ENCODE measurements at regions not wholly inside any gene's neighbourhood (a gene's known extent, or its start where the extent isn't known, plus 50 kb on each side); places are given as distances from the start of the nearest gene placed in this dataset.
A peak's percentile ranks its signal among the peaks of the same experiment; 100 is the strongest.

DNA sequence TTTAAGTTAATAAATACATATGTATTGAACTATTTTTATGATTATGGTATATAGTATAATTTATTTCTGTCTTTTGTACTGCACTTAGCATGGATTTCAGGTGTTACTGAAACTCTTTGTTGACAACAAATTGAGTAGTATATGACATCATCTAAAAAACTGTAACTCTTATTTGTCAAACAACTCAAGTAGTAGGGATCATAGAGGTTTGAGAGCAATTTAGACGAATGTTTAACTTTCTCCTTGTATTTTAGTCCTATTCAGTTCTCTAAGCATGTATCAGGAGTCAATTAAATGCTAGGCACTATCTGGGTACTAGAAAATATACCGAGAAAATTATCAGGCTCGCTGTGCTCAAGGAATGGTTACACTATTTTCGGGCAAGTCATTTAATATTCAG, 595.2 kb downstream of the METTL15 start:
- no peak for DNase-seq

DNA sequence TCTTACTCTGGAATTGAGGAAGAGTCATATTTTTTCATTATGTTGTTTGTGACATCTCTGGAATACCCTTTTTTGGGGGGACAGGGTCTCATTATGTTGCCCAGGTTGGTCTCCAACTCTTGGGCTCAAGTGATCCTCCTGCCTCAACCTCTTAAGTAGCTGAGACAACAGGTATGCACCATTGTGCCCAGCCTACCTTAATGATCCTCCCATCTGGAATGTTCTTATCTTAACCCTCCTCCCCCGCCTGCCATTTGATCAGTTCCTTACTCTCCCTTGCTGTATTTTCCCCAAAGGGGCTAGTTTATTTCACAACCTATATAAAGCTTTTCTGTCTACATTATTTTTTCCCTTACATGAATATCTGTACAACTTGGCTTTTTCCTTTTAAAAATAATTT, 594.7 kb downstream of the METTL15 start:
- DNase-seq: no peak

DNA sequence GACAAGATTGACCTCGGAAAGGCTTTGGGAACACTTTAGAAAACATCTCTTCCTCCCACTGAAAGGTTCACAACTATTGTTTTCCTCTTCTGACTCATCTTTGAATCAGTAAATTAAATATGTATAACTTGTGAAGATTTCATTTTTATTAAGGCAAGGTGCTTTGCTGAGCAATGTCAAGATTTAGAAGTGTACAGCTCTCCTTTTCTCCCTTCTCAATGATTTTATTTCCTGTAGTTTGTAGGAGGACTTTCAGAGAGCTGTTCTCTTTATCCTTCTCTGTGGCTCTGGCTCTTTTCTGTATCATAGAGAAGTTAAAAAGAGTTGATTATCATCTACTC, 594.2 kb downstream of the METTL15 start:
- DNase-seq: no peak

DNA sequence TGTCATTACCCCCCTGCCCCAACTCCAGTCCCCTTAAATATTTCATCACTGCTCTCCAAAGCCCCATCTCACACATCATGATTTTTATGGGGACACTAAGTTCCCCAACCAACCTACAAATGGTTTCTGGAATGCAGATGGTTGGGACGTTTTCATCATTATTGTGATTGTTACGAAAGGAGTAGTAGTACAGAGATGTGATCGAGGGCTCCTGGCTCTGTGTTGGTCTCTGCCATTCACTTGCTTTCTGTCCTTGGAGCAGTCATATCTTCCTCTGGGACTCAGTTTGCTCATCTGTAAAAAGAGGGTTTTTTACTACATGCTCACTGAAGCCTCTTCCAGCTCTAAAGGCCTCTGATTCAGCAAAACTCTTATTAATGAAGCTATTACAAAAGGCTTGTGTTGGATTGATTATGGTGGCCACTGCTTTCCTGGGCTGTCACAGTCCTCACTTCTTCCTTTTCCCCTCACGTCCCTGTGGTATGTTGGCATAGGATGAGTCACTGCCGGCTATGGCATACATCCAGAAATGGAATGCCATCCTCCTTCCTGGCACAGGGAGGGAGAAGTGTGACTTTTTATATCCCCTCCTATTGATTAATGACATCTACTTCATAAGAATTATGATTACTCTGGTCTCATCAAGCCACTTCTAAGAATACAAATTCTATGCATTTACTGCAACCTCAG, 593.7 kb downstream of the METTL15 start:
- DNase-seq: no peak

DNA sequence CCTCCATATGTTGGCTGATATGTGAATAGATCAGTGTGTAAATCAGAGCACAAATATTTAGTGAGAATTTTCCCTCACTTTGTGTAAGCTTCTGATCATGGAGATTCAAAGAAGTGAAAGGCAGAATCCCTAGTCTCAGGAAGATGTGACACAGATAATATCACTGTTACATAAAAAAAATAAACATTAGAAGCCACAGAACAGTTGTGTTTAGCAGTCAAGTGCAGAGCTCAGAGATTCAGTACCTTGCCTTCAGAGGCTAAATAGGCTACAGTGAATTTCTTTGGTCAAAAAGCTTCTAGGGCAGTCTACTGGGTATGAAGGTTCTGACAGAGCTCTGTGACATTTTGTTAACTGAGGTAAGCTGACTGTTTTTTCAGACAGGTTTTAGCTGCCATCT, 591.5 kb downstream of the METTL15 start:
- DNase-seq: no peak

DNA sequence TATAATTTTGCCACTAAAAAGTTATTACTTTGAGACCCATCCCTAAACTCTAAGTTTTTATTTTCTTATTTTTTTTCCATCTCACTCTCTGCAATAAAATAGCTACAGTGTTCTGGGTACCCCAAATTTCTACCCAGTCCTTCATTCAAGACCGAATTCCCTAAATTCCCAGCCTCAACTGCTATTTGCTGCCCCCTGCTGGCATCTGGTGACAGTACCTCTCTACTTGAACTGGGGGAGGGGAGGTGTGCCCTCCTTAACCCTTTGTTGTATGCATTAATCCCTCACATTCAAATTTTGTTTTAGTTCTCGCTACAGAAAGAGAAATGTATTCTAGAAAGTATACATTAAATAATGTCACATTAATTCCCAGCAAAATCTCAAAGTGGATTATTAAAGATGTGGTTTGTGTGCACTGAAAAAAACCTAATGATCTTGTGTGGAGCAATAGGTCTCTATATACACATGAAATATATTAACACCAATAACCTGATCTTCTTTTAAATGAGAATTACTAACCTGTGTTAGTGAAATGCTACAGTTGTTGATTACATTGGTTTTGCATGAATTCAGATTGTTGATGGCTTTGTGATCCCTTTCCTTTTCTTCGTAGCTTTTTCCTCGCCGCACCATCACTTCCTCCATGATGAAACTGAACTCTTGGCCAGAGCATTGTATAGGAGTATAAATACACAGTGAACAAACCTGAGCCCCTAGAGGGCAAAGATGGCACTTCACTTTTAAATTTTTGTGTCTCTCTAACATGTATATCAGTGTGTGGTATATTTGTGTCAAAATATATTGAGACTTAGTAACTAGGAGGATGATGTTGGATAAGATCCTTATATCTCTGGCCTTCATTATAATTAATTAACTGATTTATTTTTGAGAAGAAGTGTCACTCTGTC, 590.0 kb downstream of the METTL15 start:
- DNase-seq: peak; percentile 30 to 36

DNA sequence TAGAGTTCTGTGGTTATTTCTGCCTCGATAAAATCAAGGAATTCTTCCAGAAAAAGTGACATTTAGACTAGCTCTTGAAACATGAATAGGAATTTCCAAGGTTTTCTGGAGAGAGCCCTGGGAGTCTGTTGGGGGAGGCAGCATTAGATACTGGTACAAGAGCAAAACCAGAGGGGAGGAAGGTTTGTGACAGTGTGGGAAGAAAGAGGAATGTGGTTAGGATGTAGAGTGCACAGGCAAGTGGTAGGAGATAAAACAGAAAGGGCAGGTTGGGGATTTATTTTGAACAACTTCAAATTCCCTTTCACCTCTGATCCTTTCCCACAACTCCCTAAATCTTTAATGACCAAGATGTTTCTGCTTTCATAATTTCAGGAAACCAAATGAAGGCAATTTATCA, 588.4 kb downstream of the METTL15 start:
- no peak for DNase-seq

DNA sequence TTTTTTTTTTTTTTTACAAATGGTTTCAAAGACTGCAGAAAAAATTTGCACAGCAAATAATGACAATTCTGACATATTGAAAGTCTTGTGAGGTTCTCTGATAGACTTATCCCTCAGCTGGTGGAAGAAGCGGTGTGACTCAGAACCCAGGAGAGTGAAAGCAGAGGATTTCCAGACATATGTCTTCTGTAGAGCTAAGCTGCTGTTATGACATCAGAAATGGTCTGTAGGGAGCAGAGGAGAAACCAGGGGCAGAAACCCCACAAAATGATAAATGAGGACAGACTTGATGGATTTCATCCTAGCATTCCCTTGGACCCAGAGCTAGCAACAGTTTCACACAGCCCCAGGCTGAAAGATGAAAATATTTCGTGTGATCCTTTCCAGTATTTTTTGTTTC, 582.6 kb downstream of the METTL15 start:
- DNase-seq: no peak

DNA sequence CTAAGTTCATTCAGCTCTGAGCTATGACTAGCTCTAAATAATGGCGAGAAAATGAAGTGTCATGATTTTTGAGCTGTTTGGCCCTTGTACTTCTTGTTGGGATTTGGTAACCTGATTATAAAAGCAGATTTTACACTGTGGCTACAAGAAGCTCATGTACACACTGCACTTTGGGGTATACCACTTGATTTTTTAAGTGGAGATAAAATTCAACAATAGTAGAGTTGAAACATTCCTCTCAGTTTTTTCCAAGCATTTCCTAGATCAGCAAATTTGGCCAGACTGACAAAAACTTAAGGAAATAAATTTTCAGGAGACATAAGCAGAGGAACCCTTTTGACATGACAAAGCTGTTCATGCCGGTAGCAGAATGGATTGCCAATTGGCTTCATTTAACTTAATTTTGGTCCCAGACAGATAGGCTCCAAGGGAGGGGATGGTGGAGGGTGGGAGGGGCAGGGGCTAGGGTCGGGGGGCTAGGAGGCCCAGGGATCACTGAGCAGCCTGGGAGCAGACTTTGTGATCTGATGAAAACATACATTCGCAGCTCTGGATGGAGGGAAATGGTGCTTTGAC, 575.9 kb downstream of the METTL15 start:
- DNase-seq: no peak

DNA sequence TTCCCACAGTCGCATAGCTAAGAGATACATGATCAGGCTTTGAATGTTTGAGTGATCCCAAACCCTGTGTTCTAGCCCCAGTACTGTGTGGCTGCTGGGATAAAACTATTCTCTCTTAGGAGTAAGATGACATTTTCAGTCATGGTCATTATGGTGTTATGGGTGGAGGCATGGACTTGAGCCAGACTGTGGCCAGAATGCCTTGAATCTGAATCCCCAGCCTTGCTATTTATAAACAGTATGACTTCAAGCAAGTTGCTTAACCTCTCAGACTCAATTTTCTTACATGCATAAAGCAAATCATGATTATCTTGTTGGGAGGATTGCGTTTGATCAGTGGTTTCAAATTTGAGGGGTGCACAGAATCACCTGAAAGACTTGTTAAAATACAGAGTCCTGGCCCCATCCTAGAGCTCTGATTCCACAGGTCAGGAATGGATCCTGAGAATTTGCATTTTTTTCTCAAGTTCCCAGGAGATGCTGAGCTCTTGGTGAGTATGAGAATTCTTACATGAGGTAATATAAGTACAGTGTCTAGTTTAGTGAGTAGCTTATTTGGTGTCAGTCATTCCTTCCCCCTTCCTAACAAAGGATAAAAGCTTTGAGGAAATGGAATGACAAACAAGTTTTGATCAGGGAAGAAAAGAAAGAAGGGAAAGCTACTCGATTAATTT, 571.7 kb downstream of the METTL15 start:
- no peak for DNase-seq

DNA sequence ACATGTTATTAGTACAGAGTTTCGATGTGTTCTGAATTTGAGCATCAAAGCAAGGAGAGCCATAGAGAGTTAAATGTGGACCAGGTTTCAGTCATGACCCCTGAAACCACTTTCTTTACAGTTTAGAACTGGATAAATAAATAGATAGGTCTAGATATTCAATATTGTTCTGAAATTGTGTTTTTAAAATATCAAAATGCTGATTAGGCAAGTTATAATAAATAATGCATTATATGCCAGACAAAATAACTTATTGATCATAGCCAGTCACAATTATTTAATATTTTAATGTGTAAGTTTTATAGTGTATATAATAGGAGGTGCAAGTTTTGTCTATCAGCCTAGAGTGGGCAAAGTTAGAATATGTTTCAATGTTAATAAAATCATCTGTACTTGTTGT, 569.5 kb downstream of the METTL15 start:
- DNase-seq: no peak

DNA sequence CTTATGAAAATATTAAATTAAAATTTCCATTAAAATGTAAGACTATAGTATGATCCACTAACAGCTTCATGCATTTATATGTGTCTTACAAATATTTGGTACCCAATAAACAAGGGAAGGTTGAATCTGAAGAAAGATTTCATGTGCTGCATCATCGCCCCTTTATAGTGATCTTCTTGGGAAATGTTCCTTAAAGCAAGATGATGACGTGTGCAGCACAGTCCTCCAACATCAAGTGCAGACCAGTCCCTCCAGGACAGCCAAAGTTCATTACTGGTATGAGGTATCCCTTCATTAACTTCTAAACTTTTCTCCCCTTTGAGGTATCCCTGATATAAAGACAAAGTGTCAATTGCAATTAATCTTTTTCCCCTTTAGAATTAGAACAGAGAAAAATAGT, 567.0 kb downstream of the METTL15 start:
- no peak for DNase-seq

DNA sequence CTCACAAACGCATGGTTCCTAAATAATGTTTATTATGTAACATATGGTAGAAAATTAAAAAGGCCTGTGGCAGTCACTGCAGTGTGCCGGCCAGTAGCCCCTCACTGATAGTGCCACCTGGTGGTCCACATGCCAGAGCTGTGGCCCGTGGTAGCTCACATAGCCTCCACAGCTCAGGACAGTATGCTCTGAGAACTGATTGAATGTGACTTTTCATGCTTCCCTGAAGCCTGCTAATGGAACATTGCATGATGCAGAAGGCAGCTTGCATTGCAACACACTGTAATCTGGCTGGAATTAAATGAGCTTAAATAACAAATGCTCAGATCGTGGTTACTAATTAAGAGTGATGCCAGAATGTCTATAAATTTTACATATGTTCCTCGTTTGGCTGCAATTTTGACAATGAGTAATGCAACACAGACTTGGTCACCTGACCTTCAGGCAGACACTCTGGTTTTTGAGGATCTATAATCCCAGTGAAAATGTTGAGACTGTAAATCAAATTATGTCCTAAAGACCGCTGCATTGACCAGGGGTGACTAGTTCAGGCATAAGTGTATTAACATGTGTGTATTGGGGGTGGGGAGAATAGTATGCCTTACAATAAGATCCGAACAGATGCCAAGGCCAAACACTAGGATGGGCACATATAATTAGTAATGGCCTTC, 566.4 kb downstream of the METTL15 start:
- DNase-seq: peak in 1 of 2 experiments; percentile 1

DNA sequence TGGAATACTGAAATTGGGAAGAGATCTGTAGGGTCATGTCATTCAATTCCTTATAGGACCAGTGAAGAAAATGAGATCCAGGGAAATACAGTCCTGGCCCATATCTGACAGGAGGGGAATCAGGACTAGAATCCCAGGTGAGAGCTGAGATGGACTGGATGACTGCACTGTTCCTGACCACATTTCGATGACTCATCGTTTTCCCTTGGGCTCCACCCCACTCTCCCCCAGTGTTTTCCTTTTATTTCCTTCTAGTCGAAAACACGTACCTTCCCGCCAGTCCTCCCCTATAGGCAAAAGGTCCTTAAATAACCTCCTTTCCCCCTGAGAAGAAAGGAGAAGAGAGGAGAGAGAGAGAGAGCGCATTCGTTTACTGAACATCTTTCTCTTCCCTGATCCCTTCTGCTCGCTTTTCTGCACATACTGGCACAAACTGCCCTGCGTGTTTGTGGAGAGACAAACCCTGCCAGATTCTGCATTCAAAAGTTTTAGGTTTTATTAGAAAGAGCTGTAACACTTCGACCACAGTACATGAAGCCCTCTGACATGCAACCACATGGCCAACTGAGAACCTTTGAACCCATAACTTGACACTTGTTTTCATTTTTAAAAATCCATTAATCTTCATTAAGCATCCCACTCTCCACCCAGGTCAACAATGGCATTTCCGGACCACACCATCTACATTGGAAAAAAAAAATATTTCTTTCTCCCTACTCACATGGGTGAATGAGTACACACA, 565.7 kb downstream of the METTL15 start:
- no peak for DNase-seq

DNA sequence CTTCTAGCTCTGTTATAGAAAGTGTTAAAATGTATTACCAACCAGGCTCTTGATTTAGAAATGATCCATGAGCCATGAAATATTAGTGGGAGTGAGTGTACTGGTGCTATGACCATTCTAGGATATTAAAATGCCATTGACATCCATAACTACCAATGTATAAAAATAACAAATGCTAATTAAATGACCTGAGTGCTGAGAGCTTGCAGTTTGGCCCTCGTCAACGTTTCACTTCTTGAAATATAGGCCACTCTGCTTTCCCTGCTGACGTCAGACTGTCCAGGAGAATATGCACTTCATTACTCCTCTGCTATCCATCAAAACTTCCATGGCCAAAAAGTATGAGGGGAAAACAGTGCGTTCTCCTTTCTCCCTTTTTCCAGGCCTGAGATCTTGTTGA, 563.1 kb downstream of the METTL15 start:
- DNase-seq: no peak

DNA sequence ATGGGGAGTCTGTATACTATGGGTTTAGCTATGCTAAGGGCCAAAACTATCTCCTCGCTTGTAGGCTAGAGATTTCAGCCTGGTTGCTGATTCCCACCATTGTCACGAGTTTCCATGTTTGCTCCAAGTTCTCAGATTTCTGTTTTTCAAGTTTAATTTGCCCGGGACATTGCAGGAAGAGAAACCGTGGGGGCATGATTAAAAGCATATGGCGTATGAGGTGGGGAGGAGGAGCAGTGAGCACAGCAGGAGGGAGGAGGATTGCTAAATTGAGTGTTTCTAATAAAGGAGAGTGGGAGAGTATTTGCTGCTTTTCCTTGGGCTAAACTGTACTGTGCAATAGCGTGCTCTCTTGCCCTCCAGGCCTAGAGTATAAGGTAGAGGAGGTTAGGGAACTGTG, 558.4 kb downstream of the METTL15 start:
- DNase-seq: no peak

DNA sequence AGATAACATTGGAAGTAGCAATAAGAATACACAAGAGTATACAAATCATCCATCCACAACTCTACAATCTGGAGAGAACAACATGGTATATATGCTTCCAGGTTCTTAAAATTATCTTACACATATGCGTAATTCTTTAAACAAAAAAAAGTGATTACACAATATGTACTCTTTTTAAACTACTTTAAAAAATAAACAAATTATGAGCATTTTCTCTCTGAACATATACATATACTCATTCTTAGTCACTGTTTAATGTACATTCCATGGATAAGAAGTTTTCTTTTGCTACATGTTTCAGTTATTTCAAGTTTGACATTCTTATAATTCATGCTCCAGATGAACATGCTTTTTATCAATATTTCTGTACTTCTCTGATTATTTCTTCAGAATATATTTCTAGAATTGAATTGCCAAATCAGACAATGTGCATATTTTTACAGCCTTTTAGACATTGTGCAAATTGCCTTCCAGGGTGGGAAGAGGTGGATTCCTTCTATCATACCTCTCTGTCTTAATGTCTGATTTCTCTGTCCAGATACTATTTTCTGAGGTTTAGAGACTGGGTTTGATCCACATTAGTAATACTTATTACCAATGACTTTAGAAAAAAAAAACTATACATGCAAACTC, 551.6 kb downstream of the METTL15 start:
- DNase-seq: no peak

DNA sequence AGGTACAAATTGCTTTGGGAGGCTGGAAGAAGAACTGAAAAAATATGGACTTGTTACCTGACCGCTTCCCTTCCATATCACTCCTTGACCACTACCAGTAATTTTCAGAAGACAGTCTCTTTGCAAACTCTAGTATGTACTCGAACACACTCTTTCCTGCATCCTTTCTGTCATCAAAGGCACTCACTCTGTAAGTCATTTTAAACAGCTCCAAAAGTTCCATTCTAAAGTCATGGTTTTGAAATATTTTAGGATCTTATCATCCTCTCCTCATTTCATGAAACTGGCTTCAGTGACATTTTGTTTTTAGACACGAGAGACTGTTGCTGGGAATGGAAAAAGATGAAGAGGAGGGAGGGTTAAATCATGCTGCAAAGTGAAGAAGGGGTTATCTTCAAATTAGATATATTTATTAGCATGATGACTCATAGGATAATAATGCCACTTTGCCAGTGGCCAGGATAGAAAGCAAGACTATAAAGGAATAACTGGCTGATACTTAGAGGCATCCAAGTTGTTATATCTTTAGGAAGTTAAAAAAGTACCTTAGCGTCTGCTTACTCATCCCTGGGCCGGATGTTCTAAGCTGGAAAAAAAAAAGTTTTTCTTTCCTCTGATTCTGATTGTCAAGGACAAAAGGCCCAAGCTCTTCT, 549.3 kb downstream of the METTL15 start:
- DNase-seq: no peak

DNA sequence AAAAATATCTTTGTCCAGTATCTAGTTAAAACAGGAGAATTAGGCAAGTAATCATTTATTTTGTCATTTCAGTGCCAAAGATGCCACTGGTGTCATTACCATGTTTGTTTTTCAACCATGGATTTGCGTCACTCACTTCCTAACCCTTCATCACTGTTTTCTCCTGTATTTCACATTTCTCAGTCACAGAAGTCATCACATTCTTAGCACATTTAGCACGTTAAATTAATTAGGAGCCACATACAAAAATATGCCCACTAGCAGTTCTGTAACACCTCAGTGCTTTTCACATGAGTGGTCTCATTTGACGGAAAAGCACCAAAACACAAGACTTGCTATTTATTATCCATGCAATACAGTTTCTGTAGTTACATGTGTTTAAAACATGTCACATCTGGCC, 546.0 kb downstream of the METTL15 start:
- DNase-seq: no peak

DNA sequence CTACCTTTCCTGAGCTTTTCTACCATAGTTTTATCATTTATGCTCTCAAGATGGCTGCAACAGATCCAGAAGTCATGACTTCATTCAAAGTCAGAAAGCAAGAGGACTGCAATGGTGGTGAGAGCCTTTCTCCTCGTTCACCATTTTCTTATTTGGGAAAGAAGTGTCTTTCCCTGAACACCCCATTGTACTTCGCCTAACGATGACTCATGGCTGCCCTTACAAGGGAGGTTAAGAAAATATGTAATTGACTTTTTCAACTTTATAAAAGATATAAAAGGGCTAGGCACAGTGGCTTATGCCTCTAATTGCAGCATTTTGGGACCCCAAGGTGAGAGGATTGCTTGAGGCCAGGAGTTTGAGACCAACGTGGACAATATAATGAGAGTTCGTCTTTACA, 541.7 kb downstream of the METTL15 start:
- DNase-seq: no peak

DNA sequence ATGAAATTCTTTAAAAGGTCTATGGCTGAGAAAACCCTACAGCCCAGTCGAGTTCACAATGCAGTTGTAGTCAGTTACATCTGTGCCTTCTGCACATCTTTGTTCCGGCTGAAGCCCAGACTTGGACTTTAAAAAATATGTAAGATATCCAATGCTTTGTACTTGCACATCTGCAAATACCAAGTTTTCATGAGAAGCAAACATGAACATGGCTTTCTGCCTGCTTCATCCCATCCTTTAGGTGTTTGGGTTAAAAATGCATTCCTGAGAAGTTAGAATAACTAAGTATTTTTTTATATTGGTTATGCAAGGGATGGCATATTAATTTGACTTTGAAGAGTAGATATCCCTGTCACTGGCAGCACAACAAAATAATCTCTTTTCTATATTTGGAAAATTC, 528.4 kb downstream of the METTL15 start:
- no peak for DNase-seq
